WTC11 (cell line): ENCODE measurements at regions not wholly inside any gene's neighbourhood (a gene's known extent, or its start where the extent isn't known, plus 50 kb on each side); places are given as distances from the start of the nearest gene placed in this dataset.

Experiments used
- ATAC-seq: fragments of 200-7000 bp; cut with Tn5 transposase; 2 replicates; pipeline ENCODE4 v1.10.0; 2021; ENCODE audit warnings: mild to moderate bottlenecking, moderate library complexity
- CTCF ChIA-PET: fragments of 300-600 bp; sonication (Branson Sonifier 250); formaldehyde crosslinking; loops from one replicate; lab custom pipeline; 2021; ENCODE audit warnings: antibody characterized with exemption; lab: Charles Lee
- POLR2A ChIA-PET: fragments of 350-600 bp; sonication (Branson Sonifier 250); formaldehyde crosslinking; loops from one replicate; lab custom pipeline; 2021; ENCODE audit warnings: antibody characterized with exemption; lab: Charles Lee
- DNase-seq: peaks from one replicate; pipeline ENCODE4 v3.0.0; 2021; ENCODE audit warnings: low spot score
- H3K27ac Mint-ChIP-seq: 2 replicates; pipeline ENCODE4 v1.8.0; 2021; ENCODE audit warnings: mixed read lengths
- H3K27me3 Mint-ChIP-seq: 2 replicates; pipeline ENCODE4 v1.8.0; 2021; ENCODE audit warnings: low read depth, mild to moderate bottlenecking, moderate library complexity, mixed read lengths
- H3K36me3 Mint-ChIP-seq: 2 replicates; pipeline ENCODE4 v1.8.0; 2021; ENCODE audit warnings: mixed read lengths
- H3K4me1 Mint-ChIP-seq: 2 replicates; pipeline ENCODE4 v1.8.0; 2022; ENCODE audit warnings: mixed read lengths
- H3K4me3 Mint-ChIP-seq: 2 replicates; pipeline ENCODE4 v1.8.0; 2021; ENCODE audit warnings: mild to moderate bottlenecking, moderate library complexity, mixed read lengths
- H3K9me3 Mint-ChIP-seq: 2 replicates; pipeline ENCODE4 v1.8.0; 2021; ENCODE audit warnings: mixed read lengths
- ATF1 ChIP-seq: sonication (generic); formaldehyde crosslinking; IDR thresholded peaks from 2 replicates; pipeline ENCODE4 v1.8.1; 2023; ENCODE audit warnings: mild to moderate bottlenecking, moderate library complexity, missing genetic modification reagents
- CREB1 ChIP-seq: sonication (generic); formaldehyde crosslinking; IDR thresholded peaks from 2 replicates; pipeline ENCODE4 v1.8.0; 2023; ENCODE audit warnings: mild to moderate bottlenecking, missing genetic modification reagents
- ESRRA ChIP-seq: sonication (generic); formaldehyde crosslinking; IDR thresholded peaks from 2 replicates; pipeline ENCODE4 v1.8.1; 2022; ENCODE audit warnings: mild to moderate bottlenecking, missing genetic modification reagents, borderline replicate concordance
- HMGA2 ChIP-seq: fragments of 250-450 bp; sonication (Bioruptor Pico); IDR thresholded peaks from 2 replicates; pipeline ENCODE4 v1.4.0; 2021; ENCODE audit warnings: mild to moderate bottlenecking, moderate library complexity
- NFYB ChIP-seq: sonication (generic); formaldehyde crosslinking; conservative IDR thresholded peaks from 2 replicates; pipeline ENCODE4 v1.8.0; 2022; ENCODE audit warnings: low read depth, missing genetic modification reagents
- PRDM15 ChIP-seq: sonication (generic); formaldehyde crosslinking; IDR thresholded peaks from 2 replicates; pipeline ENCODE4 v1.8.0; 2022; ENCODE audit warnings: missing genetic modification reagents
- PREB ChIP-seq: sonication (generic); formaldehyde crosslinking; IDR thresholded peaks from 2 replicates; pipeline ENCODE4 v1.8.1; 2022; ENCODE audit warnings: mild to moderate bottlenecking, missing genetic modification reagents, moderate library complexity, borderline replicate concordance
- SP1 ChIP-seq: sonication (generic); formaldehyde crosslinking; conservative IDR thresholded peaks from 2 replicates; pipeline ENCODE4 v1.8.1; 2022; ENCODE audit warnings: missing genetic modification reagents
- TCF7 ChIP-seq: sonication (generic); formaldehyde crosslinking; IDR thresholded peaks from 2 replicates; pipeline ENCODE4 v1.8.0; 2022; ENCODE audit warnings: mild to moderate bottlenecking, low read depth, missing genetic modification reagents, moderate library complexity
- ZBTB43 ChIP-seq: sonication (generic); formaldehyde crosslinking; IDR thresholded peaks from 2 replicates; pipeline ENCODE4 v1.8.1; 2023; ENCODE audit warnings: mild to moderate bottlenecking, missing genetic modification reagents
- ZMAT4 ChIP-seq: fragments of 250-450 bp; sonication (Bioruptor Pico); IDR thresholded peaks from 2 replicates; pipeline ENCODE4 v1.9.0; 2021; ENCODE audit warnings: mild to moderate bottlenecking
- ZNF423 ChIP-seq: fragments of 250-450 bp; sonication (Bioruptor Pico); IDR thresholded peaks from 2 replicates; pipeline ENCODE4 v2.1.2; 2022; ENCODE audit warnings: mild to moderate bottlenecking, moderate library complexity
- ZSCAN18 ChIP-seq: fragments of 250-450 bp; sonication (Bioruptor Pico); IDR thresholded peaks from 2 replicates; pipeline ENCODE4 v2.1.2; 2022; ENCODE audit warnings: mild to moderate bottlenecking, moderate library complexity

- peaks cover 18% of the 10 kb centered on the region for H3K4me1 Mint-ChIP-seq
- H3K9me3 Mint-ChIP-seq: peaks cover 10% of the 10 kb centered on the region
- DNase-seq (no peak), ATAC-seq (no peak)
- no peak overlapping the region for H3K27ac Mint-ChIP-seq
- TF ChIP-seq PRDM15 (CRISPR knock-in tag): peak; percentile 78
- TF ChIP-seq ESRRA: no peak
- no peak overlapping the region for H3K4me3 Mint-ChIP-seq
- H3K27me3 Mint-ChIP-seq: peaks cover 13% of the 10 kb centered on the region
- H3K36me3 Mint-ChIP-seq: peaks cover 6% of the 10 kb centered on the region; the same call in 1 of the 2 replicates
- ChIA-PET POLR2A (no interaction called here), CTCF (interaction anchor here (0.6 kb wide), 1 partner anchor 121 kb away, joined by 3 read pairs; no protein-coding TSS in a partner anchor)
Measured at GRCh38 chr1:29964718-29965533, 728.6 kb downstream of the PTPRU start.

- Mint-ChIP-seq H3K4me3 (no peak overlapping the region), H3K36me3 (no peaks in the 10 kb centered on the region), H3K4me1 (peaks cover 18% of the 10 kb centered on the region), H3K9me3 (peaks cover 3% of the 10 kb centered on the region; the same call in 1 of the 2 replicates), H3K27ac (peak overlapping the region; percentile 27; the same call in 1 of the 2 replicates), H3K27me3 (peaks cover 6% of the 10 kb centered on the region; the same call in 1 of the 2 replicates)
- TF ChIP-seq ATF1 (CRISPR knock-in tag): no peak
- CTCF ChIA-PET: no interaction called here
- POLR2A ChIA-PET: no interaction called here
- ATAC-seq: no peak
- no peak for DNase-seq
Measured at GRCh38 chr1:29963946-29964345, 727.6 kb downstream of the PTPRU start.

- ChIA-PET POLR2A (no interaction called here), CTCF (interaction anchor here (1.0 kb wide), 1 partner anchor 86 kb away, joined by 3 read pairs; no protein-coding TSS in a partner anchor)
- H3K36me3 Mint-ChIP-seq: no peaks in the 10 kb centered on the region
- no peak overlapping the region for H3K27ac Mint-ChIP-seq
- H3K27me3 Mint-ChIP-seq: peaks cover 5% of the 10 kb centered on the region; the same call in 1 of the 2 replicates
- ATAC-seq: no peak
- no peaks in the 10 kb centered on the region for H3K9me3 Mint-ChIP-seq
- no peak for DNase-seq
- no peak overlapping the region for H3K4me3 Mint-ChIP-seq
- H3K4me1 Mint-ChIP-seq: peaks cover 18% of the 10 kb centered on the region
- no peak for TF ChIP-seq ZMAT4
- no peak for TF ChIP-seq CREB1
- TF ChIP-seq SP1: 0 out of 2 replicates have a peak, but pooled peaks have one; percentile 23
- no peak for TF ChIP-seq ZSCAN18 (CRISPR knock-in tag)
Measured at GRCh38 chr1:29962831-29963247, 726.5 kb downstream of the PTPRU start.

- Mint-ChIP-seq H3K4me3 (no peak overlapping the region), H3K27ac (no peak overlapping the region), H3K27me3 (peaks cover 4% of the 10 kb centered on the region; the same call in 1 of the 2 replicates), H3K4me1 (peaks cover 18% of the 10 kb centered on the region), H3K9me3 (no peaks in the 10 kb centered on the region), H3K36me3 (no peaks in the 10 kb centered on the region)
- ChIA-PET POLR2A (no interaction called here), CTCF (interaction anchor here (1.0 kb wide), 1 partner anchor 86 kb away, joined by 3 read pairs; no protein-coding TSS in a partner anchor)
- TF ChIP-seq TCF7 (CRISPR knock-in tag): no peak
- no peak for TF ChIP-seq ZBTB43
- no peak for TF ChIP-seq PREB
- TF ChIP-seq ZNF423 (CRISPR knock-in tag): no peak
- no peak for TF ChIP-seq HMGA2 (CRISPR knock-in tag)
- no peak for TF ChIP-seq NFYB (CRISPR knock-in tag)
- ATAC-seq: no peak
- no peak for DNase-seq
Measured at GRCh38 chr1:29962336-29962735, 726.0 kb downstream of the PTPRU start.
